ENCODE measurements at regions not wholly inside any gene's neighbourhood (a gene's known extent, or its start where the extent isn't known, plus 50 kb on each side); places are given as distances from the start of the nearest gene placed in this dataset.

DNA sequence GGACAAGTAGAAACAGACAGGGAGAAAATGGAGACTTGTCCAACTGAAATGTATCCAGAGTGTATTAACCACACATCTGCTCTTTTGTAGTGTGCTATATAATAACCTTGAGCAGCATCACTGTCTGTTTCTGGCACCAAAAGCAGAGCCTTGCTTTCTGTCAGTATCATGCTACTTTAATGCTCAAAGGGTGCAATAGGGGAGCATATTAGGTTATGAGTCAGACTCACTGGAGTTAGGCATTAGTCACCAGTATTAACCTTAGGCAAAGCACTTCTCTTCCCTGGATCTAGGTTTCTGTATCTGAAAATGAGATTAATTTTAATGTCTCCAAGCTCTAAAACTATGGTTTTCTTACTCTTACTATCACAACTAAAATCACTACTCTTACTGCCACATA lies 280.1 kb downstream of the TFAP2B start:
- Mint-ChIP-seq H3K9me3 (ENCODE audit: low read depth) (peaks cover 3% of the 10 kb centered on the region), H3K4me1 (ENCODE audit: low read depth) (peaks cover 2% of the 10 kb centered on the region), H3K27me3 (no peaks in the 10 kb centered on the region), H3K4me3 (ENCODE audit: low read depth) (no peak overlapping the region), H3K27ac (no peak overlapping the region), H3K36me3 (ENCODE audit: insufficient read depth) (no peaks in the 10 kb centered on the region)
- DNase-seq (ENCODE audit: low spot score, unreplicated experiment), result no peak
- no peak for TF ChIP-seq CTCF (IDR thresholded peaks at IDR 0.05; ENCODE audit: unreplicated experiment)

- no peaks in the 10 kb centered on the region for H3K27me3 Mint-ChIP-seq
- no peak for TF ChIP-seq CTCF (IDR thresholded peaks at IDR 0.05; ENCODE audit: unreplicated experiment)
- no peak overlapping the region for H3K27ac Mint-ChIP-seq
- H3K36me3 Mint-ChIP-seq (ENCODE audit: insufficient read depth), result no peaks in the 10 kb centered on the region
- H3K4me1 Mint-ChIP-seq (ENCODE audit: low read depth), result no peaks in the 10 kb centered on the region
- no peak overlapping the region for H3K4me3 Mint-ChIP-seq (ENCODE audit: low read depth)
- H3K9me3 Mint-ChIP-seq (ENCODE audit: low read depth), result peaks cover 3% of the 10 kb centered on the region
- DNase-seq (ENCODE audit: low spot score, unreplicated experiment), result no peak
These were observed 280.5 kb downstream of the TFAP2B start for GRCh38 chr6:51099201-51099600.

DNA sequence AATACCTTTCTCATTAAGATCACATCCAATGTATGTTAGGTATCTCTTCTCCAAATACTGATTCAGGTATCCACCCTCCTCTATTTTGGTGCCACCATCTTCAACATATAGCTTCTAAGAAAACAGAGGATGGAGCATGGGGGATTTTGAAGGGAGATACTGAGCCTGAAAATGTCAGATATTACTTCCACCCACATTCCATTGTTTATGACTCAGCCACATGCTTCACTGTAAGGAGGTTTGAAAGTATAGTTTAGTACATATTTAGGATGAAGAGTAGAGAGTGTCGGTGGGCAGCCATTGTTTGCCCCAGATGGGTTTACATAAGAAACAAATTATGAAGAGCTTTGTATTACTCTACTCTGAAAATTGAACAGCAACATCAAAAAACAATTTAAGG lies 286.7 kb downstream of the TFAP2B start:
- no peaks in the 10 kb centered on the region for H3K27me3 Mint-ChIP-seq
- H3K4me3 Mint-ChIP-seq (ENCODE audit: low read depth), result no peak overlapping the region
- H3K27ac Mint-ChIP-seq, result no peak overlapping the region
- H3K36me3 Mint-ChIP-seq (ENCODE audit: insufficient read depth), result no peaks in the 10 kb centered on the region
- DNase-seq (ENCODE audit: low spot score, unreplicated experiment), result no peak
- H3K9me3 Mint-ChIP-seq (ENCODE audit: low read depth), result no peaks in the 10 kb centered on the region
- no peaks in the 10 kb centered on the region for H3K4me1 Mint-ChIP-seq (ENCODE audit: low read depth)
- no peak for TF ChIP-seq CTCF (IDR thresholded peaks at IDR 0.05; ENCODE audit: unreplicated experiment)

DNA sequence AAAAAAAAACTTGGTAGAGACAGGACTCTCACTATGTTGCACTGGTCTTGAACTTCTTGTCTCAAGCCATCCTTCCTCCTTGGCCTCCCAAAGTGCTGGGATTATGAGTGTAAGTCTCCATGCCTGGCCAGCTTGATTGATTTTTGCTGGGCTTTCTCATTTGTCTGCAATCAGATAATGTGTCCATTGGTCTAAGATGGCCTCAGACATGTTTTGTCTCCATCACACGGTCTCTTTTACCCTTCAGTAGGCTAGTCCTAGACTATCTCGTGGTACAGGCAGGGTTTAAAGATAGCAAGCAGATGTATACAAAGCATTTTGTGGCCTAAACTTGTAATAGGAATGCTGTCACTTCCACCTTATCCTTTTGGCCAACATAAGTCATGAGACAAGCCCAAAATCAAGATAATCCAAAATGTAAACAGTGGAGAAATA lies 289.1 kb downstream of the TFAP2B start:
- Mint-ChIP-seq H3K27ac (no peak overlapping the region), H3K4me1 (ENCODE audit: low read depth) (peaks cover 1% of the 10 kb centered on the region), H3K9me3 (ENCODE audit: low read depth) (no peaks in the 10 kb centered on the region), H3K27me3 (no peaks in the 10 kb centered on the region), H3K4me3 (ENCODE audit: low read depth) (no peak overlapping the region), H3K36me3 (ENCODE audit: insufficient read depth) (no peaks in the 10 kb centered on the region)
- TF ChIP-seq CTCF (IDR thresholded peaks at IDR 0.05; ENCODE audit: unreplicated experiment), result no peak
- DNase-seq (ENCODE audit: low spot score, unreplicated experiment), result no peak

DNA sequence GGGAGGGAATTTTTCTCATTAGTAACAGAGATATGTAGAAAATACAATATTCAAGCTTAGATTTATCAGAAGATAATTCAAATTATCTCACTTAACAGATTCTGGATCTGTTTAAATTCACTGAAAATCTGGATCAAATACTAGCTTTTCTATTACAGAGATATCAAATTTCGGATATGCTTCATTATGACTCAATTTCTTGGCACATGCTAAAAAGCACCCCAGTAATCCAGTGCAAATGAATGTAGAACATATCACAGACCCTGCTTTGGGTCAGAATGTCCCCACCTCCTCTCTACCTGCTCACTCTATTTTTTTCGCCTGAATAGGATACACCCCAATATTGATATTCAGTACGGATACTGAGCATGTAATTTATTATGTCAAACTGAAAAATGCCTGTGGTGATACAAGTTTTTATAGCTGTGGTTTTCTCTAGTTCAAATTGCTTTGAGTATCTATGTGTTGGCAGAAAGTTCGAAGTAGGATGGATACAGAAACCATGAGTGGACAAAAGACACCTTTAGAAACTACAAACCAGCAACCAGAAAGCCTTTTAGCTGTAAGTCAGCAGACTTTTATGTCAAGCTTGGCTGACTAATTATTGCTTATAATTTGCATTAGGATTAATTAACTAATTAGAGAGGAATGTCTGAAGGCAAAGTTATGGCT lies 290.0 kb downstream of the TFAP2B start:
- TF ChIP-seq CTCF (IDR thresholded peaks at IDR 0.05; ENCODE audit: unreplicated experiment), result no peak
- Mint-ChIP-seq H3K27me3 (no peaks in the 10 kb centered on the region), H3K9me3 (ENCODE audit: low read depth) (no peaks in the 10 kb centered on the region), H3K4me3 (ENCODE audit: low read depth) (no peak overlapping the region), H3K4me1 (ENCODE audit: low read depth) (peaks cover 8% of the 10 kb centered on the region), H3K27ac (no peak overlapping the region), H3K36me3 (ENCODE audit: insufficient read depth) (no peaks in the 10 kb centered on the region)
- DNase-seq (ENCODE audit: low spot score, unreplicated experiment), result no peak
